Small intestine (tissue), 7 donors: ENCODE measurements at regions not wholly inside any gene's neighbourhood (a gene's known extent, or its start where the extent isn't known, plus 50 kb on each side); places are given as distances from the start of the nearest gene placed in this dataset.

Source experiments
- DNase-seq, 2 donors: peaks; one replicate each; pipeline versions ENCODE4 v3.0.0 to v3.0.0-alpha.2; 2013
- FAIRE-seq: peaks from 2 replicates; lab custom pipeline; 2012; peaks lifted over from hg19 to GRCh38; lab: Jason Lieb, UNC
- H3K27ac ChIP-seq, 3 donors: one replicate each; pipeline ENCODE4 v1.5.1; 2013; ENCODE audit warnings: low read length in 2 of 3, mild to moderate bottlenecking in 2 of 3, control low read depth in 1 of 3, inconsistent platforms in 1 of 3, low read depth in 1 of 3, moderate library complexity in 1 of 3
- H3K27me3 ChIP-seq, 3 donors: one replicate each; pipeline ENCODE4 v1.6.1; 2013; ENCODE audit warnings: low read length in 3 of 3, inconsistent platforms in 1 of 3; ENCODE audit not compliant: control insufficient read depth in 3 of 3, insufficient read depth in 3 of 3
- H3K36me3 ChIP-seq, 3 donors: one replicate each; pipeline ENCODE4 v1.6.1; 2013; ENCODE audit warnings: low read length in 3 of 3, inconsistent platforms in 1 of 3, low read depth in 1 of 3, mild to moderate bottlenecking in 1 of 3, moderate library complexity in 1 of 3; ENCODE audit not compliant: control insufficient read depth in 3 of 3, insufficient read depth in 2 of 3
- H3K4me1 ChIP-seq, 3 donors: one replicate each; pipeline ENCODE4 v1.6.1; 2013; ENCODE audit warnings: low read length in 2 of 3, inconsistent platforms in 1 of 3, low read depth in 1 of 3, mild to moderate bottlenecking in 1 of 3, moderate library complexity in 1 of 3; ENCODE audit not compliant: control insufficient read depth in 3 of 3, insufficient read depth in 2 of 3
- H3K4me3 ChIP-seq, 3 donors: one replicate each; pipeline ENCODE4 v1.5.1; 2013; ENCODE audit warnings: low read length in 3 of 3, control low read depth in 1 of 3, inconsistent platforms in 1 of 3, low read depth in 1 of 3, mild to moderate bottlenecking in 1 of 3, moderate library complexity in 1 of 3
- H3K9me3 ChIP-seq, 2 donors: one replicate each; pipeline ENCODE4 v1.6.1; 2013; ENCODE audit warnings: low read depth in 1 of 2, low read length in 1 of 2; ENCODE audit not compliant: control insufficient read depth in 2 of 2, insufficient read depth in 1 of 2
- WGBS, 3 donors: extraction: QIAGEN DNeasy Blood & Tissue Kit; methylation state at CpG; one replicate each; pipeline ENCODE4 v1.1.7; 2013; 5-methylcytosine and 5-hydroxymethylcytosine counted together
- donor health status: healthy with polysubstance abuse.
- donor health status: control.
- donor health status: control.
- donor health status: Bipolar disorder and iron deficiency.
- donor health status: healthy.

DNA sequence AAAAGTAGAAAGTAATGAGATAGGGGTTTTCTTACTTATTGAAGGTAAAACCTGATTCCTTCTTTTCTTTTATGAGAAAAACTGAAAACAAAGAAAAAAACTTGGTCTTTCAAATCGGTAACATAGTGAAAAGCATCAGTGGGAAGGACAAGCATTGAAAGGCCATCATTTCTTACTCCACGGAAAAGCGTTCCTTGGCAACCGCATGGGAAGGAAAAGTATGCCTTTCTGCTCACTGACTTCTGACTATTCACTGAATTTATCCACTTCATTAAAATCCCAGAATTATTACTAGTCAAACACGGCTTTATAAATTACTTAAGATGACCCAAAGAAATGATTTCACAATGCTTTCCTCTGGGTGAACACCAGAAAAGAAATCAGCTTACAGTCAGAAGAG, 646.7 kb downstream of the TLL1 start:
- WGBS, 3 donors = 92 to 93% (median 92%) methylated on average over 5 of the region's 5 CpGs
- Histone ChIP-seq H3K27ac (no peak overlapping the region), H3K4me1 (no peaks in the 10 kb centered on the region), H3K9me3 (no peaks in the 10 kb centered on the region), H3K4me3 (no peak overlapping the region), H3K36me3 (no peaks in the 10 kb centered on the region), H3K27me3 (no peaks in the 10 kb centered on the region)
- no peak for FAIRE-seq
- no peak for DNase-seq

DNA sequence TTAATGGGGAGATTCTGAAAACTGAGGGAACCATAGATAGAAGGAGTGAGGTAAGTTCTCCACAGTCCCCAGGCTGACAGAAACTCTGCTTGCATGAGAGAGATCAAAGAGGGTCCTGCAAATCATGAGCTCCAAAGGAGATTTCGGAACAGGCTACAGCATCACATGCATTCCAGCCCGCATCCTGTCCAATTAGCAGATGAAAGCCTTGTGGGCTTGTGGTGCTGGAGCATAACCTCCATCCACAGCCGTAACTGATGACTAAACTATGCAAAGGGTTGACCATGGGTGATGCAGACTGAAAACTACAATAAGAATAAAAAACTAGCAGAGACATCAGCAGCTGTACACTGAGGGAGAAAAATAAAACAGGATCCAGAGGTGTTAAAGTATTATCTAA, 654.5 kb downstream of the TLL1 start:
- Histone ChIP-seq H3K36me3 (no peaks in the 10 kb centered on the region), H3K4me3 (no peak overlapping the region), H3K27me3 (no peaks in the 10 kb centered on the region), H3K9me3 (no peaks in the 10 kb centered on the region), H3K4me1 (no peaks in the 10 kb centered on the region), H3K27ac (no peak overlapping the region)
- WGBS, 3 donors = 74 to 87% (median 79%) methylated on average over 3 of the region's 3 CpGs
- FAIRE-seq (no peak), DNase-seq (no peak)

DNA sequence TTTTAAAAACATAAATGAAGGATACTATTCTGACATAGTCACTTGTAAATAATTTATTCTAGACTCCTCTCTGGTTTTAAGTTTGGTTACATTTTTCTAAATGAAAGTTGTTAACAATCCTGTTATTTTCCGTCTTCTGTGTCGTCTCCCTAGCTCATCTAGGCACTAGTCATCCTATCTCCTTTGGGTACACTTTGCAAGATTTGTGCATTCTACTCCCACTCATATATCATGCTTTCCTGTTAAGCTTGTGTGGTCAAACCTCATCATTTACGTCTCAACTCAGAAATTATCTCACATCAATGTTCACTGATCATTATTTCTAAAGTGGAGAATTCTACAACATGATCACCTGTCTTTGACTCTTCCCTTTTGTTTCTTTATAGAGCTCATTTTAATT, 658.7 kb downstream of the TLL1 start:
- Histone ChIP-seq H3K27me3 (no peaks in the 10 kb centered on the region), H3K4me3 (no peak overlapping the region), H3K27ac (no peak overlapping the region), H3K4me1 (no peaks in the 10 kb centered on the region), H3K36me3 (no peaks in the 10 kb centered on the region), H3K9me3 (peaks cover 0 to 3% of the 10 kb centered on the region in 2 donors)
- WGBS, 3 donors = 79 to 85% (median 80%) methylated on average over 3 of the region's 3 CpGs
- FAIRE-seq (no peak), DNase-seq (no peak)

DNA sequence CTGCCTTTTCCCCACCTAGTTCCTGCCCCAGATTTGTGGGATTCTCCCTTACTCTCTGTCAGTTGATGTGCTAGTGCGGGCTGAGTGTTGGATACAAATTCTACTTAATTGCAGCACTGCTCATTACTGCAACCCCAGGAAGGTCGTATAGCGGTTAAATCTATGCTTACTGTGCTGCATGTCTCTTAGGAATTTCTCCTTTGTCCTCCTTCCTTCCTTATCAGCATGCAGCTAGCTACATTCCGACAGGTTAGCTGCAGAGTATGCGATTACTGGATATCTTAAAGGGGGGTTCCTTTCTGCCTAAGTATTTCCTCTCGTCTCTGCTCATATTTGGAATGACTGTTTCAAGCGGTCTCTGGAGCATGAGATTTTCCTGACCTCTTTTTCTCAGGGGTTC, 662.8 kb downstream of the TLL1 start:
- H3K4me3 ChIP-seq = no peak overlapping the region
- no peak for DNase-seq

DNA sequence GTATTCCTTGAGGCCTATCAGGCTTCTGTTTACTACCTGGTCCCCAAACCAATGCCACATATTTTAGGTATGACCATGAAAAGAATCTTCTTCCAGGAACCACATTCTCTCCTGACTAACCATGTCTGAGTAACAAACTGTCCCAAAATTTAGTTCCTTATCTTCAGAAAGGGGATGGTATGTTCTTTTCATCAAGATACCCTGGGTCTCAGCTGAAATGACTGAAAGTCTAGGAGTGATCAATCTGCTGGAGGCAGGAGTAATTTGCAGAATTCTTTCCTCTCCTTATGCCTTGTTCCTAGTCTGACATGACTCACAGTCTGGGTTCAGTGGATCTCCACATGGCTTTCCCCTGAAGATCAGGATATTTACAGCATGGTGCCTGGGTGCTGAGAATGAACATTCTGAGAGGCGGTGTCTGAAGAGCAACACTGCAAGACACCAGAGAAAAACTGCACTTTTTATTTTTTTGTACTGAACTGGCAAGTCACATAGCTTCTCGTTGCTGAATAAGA, 665.5 kb downstream of the TLL1 start:
- Histone ChIP-seq H3K36me3 (no peaks in the 10 kb centered on the region), H3K9me3 (peaks cover 0 to 3% of the 10 kb centered on the region in 2 donors), H3K27me3 (no peaks in the 10 kb centered on the region), H3K27ac (no peak overlapping the region), H3K4me3 (no peak overlapping the region), H3K4me1 (no peaks in the 10 kb centered on the region)
- WGBS, 3 donors = 80 to 85% (median 84%) methylated on average over 2 of the region's 2 CpGs
- DNase-seq (no peak), FAIRE-seq (no peak)

More for the DNA sequence above, 662.8 kb downstream of the TLL1 start:
- H3K36me3 ChIP-seq = no peaks in the 10 kb centered on the region
- H3K9me3 ChIP-seq = peaks cover 0 to 3% of the 10 kb centered on the region in 2 donors
- no peaks in the 10 kb centered on the region for H3K4me1 ChIP-seq
- no peak for FAIRE-seq
- 79 to 87% (median 83%) methylated on average over 7 of the region's 7 CpGs for WGBS, 3 donors
- no peak overlapping the region for H3K27ac ChIP-seq
- no peaks in the 10 kb centered on the region for H3K27me3 ChIP-seq

DNA sequence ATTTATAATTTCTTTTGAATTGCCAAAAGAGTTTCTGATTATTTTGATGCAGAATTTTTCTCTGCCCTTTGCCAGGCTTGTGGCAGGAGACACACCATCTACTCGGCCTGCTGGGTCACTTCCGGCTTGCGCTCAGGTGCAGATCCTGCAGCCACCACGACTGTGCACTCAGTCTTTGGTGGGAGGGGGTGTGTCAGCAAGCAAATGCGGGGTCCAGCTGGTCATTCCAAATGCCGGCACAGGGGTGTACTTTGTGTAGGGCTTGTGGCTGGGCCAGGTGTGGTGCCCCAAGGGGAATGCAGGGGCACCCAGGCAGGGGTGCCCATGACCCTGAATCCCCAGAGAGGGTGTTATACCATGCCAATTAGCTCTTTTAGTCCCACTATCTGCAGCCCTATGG, 673.0 kb downstream of the TLL1 start:
- no peak for FAIRE-seq
- Histone ChIP-seq H3K27ac (no peak overlapping the region), H3K4me3 (no peak overlapping the region), H3K27me3 (no peaks in the 10 kb centered on the region), H3K4me1 (no peaks in the 10 kb centered on the region), H3K9me3 (peaks cover 0 to 3% of the 10 kb centered on the region in 2 donors), H3K36me3 (no peaks in the 10 kb centered on the region)
- no peak for DNase-seq
- 84 to 88% (median 88%) methylated on average over 6 of the region's 6 CpGs for WGBS, 3 donors

DNA sequence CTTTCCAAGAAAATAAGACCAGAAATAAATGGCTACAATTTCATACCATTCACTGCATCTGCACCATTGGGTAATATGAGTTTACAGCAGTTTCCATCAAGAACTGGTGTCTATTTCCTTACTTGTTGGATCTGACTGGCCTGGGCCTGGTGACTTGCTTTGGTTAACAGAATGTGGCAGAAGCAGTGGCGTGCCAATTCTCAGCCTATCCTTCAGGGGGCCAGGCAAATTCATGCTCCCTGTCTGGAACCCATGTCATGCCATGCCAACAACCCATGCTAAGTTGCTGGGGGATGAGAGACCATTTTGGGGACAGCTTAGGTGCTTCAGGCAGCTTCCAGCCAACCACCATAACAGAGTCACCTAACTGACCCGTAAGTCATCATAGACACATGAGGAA, 656.7 kb downstream of the SPOCK3 start:
- H3K4me3 ChIP-seq = no peak overlapping the region
- DNase-seq (no peak), FAIRE-seq (no peak)
- no peak overlapping the region for H3K27ac ChIP-seq
- H3K9me3 ChIP-seq = peaks cover 0 to 3% of the 10 kb centered on the region in 2 donors
- H3K36me3 ChIP-seq = no peaks in the 10 kb centered on the region
- no peaks in the 10 kb centered on the region for H3K27me3 ChIP-seq
- WGBS, 3 donors = 79 to 91% (median 88%) methylated on average over 2 of the region's 2 CpGs
- H3K4me1 ChIP-seq = no peaks in the 10 kb centered on the region

DNA sequence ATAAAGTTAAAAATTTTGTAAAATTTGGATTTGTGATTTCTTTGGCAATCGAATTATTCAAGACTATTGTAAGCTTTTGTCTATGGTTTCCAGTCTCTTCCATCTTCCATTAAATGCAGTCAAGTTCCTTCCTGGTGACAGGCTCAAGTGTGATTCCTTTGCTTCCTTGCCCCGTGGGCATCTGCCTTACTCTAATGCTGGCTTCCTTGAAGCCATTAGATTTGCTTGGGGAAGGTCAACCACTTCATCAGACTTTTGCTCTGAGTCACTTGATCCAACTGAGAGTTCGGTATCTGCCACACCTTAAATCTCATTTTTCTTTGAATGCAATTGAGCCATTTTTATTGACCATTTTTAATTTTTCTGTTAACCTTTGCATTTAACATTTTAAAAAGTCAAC, 648.8 kb downstream of the SPOCK3 start:
- FAIRE-seq = no peak

DNA sequence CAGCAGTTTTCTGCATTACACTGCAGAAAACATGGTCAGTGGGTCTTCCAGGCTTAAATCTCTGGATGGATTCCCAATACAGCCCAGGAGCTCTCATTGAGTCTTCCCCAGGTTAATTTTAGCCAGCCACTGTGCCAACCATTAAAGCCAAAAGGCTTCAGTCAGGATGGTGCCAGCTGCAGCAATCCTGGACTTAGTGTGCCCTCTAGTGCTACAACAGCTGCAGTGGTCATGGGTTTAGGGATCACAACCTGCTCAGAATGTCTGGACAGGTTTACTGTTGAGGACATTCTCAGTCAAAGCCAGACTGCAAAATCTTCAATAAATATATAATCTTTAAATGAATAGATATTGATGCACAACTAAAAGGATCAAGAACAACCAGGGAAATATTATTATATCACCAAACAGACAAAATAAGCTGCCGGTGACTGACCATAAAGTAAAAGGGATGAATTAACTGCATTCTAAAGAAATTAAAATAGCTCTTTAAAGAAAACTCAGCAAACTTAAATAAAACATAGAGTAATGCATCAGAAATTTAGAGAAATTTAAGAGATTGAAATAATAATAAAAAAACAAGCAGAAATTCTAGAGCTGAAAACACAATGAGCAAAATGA, 639.9 kb downstream of the SPOCK3 start:
- WGBS, 3 donors = 90 to 94% (median 91%) methylated on average over 1 of the region's 1 CpG

More for the DNA sequence above, 648.8 kb downstream of the SPOCK3 start:
- Histone ChIP-seq H3K36me3 (no peaks in the 10 kb centered on the region), H3K27ac (no peak overlapping the region), H3K9me3 (no peaks in the 10 kb centered on the region), H3K4me3 (no peak overlapping the region), H3K4me1 (no peaks in the 10 kb centered on the region), H3K27me3 (no peaks in the 10 kb centered on the region)
- no peak for DNase-seq
- WGBS, 3 donors = 53 to 70% (median 61%) methylated on average over 3 of the region's 3 CpGs

More for the DNA sequence above, 639.9 kb downstream of the SPOCK3 start:
- Histone ChIP-seq H3K9me3 (no peaks in the 10 kb centered on the region), H3K27me3 (no peaks in the 10 kb centered on the region), H3K4me1 (no peaks in the 10 kb centered on the region), H3K27ac (no peak overlapping the region), H3K4me3 (no peak overlapping the region), H3K36me3 (no peaks in the 10 kb centered on the region)
- DNase-seq (peak; percentile 35 to 56), FAIRE-seq (no peak)
